NK-92 (cell line): ENCODE measurements at regions not wholly inside any gene's neighbourhood (a gene's known extent, or its start where the extent isn't known, plus 50 kb on each side); places are given as distances from the start of the nearest gene placed in this dataset.
"Not testable (repeated sequence)": the region's sequence is repeated elsewhere in the genome, so short reads cannot be mapped to it uniquely, and the experiment has no call there.

ENCODE experiments used
- DNase-seq: peaks from one replicate; lab custom pipeline; 2025; ENCODE audit not compliant: unreplicated experiment; lab: John Stamatoyannopoulos, UW

GRCh38 chr5:15338546-15338945 lies 161.4 kb upstream of the FBXL7 start:
- no peak for DNase-seq

GRCh38 chr5:15334551-15335266 lies 165.3 kb upstream of the FBXL7 start:
- DNase-seq = no peak

- no peak for DNase-seq
Observed at GRCh38 chr5:15333091-15333490, 166.9 kb upstream of the FBXL7 start.

DNA sequence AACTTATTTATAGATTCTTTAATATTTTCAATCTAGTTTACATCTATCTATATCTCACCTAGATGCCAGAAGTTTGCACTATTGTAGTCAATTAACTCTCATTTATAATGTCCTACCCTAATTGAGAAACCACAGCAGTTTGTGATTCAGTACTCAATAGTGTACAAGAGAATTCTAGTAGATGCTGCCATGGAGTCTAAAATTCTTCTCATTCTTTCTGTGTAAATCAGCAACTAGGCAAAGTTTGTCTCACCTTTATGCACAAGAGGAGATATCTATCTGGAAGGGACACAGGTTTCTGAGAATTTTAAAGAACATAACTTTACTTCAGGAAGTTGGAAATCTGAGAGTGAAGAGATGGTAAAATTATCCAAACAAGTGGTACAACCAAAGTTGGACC lies 173.0 kb upstream of the FBXL7 start:
- DNase-seq = no peak

DNA sequence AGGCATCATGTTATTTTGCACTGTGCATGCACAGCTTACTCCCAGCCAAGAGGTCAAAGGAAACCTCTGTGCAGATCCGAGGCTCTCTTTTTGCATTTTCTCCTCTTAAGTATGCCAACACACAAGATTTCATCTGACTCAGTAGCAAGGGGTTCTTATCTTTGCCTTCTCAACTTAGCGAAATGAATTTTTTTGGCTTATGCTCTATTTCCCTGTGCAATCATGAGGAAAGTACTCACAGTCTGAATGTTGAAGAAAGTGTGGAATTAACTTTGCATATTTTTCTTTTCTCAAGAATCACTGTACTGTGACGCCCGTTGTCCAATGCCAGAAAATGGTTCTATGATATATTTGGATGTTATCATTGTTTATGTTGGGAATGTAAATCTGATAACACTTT lies 173.5 kb upstream of the FBXL7 start:
- DNase-seq = no peak

GRCh38 chr5:15322421-15322820 lies 177.6 kb upstream of the FBXL7 start:
- no peak for DNase-seq

GRCh38 chr5:15321776-15322175 lies 178.2 kb upstream of the FBXL7 start:
- no peak for DNase-seq

- no peak for DNase-seq
Observed at GRCh38 chr5:15320871-15321270, 179.1 kb upstream of the FBXL7 start.

GRCh38 chr5:15304914-15305834 lies 194.8 kb upstream of the FBXL7 start:
- no peak for DNase-seq

- DNase-seq = no peak
Observed at GRCh38 chr5:15304066-15304731, 195.8 kb upstream of the FBXL7 start.

- DNase-seq = no peak
Observed at GRCh38 chr5:15300141-15300540, 199.8 kb upstream of the FBXL7 start.

- no peak for DNase-seq
Observed at GRCh38 chr5:15290953-15291352, 209.0 kb upstream of the FBXL7 start.

DNA sequence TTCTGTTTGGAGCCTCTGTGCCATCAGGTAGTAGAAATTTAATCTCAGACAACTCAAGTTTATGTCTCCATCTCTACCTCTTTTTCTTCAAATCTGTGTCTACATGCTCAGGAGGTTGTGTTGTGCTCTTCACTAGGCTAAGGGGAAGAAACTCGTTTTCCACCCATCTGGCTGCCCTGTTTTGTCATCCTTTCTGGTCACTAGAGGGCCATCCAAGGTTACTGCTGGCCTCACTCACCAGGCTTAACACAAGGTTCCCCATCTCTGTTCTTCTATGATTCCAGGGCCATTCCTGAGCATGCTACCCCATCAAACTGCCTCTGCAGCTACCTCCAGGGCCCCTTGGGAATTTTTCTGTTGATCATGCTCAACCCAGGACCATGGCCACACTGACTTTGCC lies 213.3 kb upstream of the FBXL7 start:
- DNase-seq = no peak

- DNase-seq = no peak
Observed at GRCh38 chr5:15285901-15286583, 213.9 kb upstream of the FBXL7 start.

DNA sequence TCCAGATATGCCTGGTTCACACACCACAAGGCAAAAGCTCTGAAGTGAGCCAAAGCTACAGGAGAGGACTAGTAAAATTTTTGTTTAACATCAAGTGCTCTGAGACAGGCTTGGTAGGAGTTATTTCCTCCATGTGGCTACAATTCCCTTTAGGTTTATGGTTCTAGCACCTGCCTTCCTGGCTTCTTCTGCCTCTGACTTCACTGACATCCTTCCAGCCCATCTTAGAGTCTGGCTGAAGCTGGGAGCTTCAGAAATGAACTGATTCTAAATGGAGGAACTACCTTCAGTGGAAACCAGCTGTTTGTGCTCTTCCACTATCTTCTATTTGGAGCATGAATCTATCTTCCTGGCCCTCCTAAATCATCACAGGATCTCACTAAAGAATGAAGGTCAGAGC lies 215.3 kb upstream of the FBXL7 start:
- DNase-seq = no peak

DNA sequence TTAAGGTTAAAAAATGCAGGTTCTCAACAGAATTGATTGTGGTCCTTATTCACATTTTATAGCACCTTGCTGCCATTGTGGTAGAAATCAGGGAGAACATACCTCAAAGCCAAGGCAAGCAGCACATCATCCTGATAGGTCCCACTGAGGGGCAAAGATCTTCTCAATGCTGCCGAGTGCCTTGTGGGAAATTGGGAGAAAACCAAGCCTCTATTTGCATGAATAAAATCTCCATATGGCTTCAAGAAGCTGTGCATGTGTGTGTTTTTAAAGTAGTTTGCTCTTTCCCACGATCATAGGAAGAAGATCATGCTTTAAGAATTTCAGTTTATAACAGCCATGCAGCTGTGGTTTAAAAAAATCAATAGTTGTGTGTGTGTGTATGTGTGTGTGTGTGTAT lies 216.9 kb upstream of the FBXL7 start:
- no peak for DNase-seq

GRCh38 chr5:15282611-15283010 lies 217.4 kb upstream of the FBXL7 start:
- no peak for DNase-seq

- not testable (repeated sequence) for DNase-seq
Observed at GRCh38 chr5:15271596-15271995, 228.4 kb upstream of the FBXL7 start.

DNA sequence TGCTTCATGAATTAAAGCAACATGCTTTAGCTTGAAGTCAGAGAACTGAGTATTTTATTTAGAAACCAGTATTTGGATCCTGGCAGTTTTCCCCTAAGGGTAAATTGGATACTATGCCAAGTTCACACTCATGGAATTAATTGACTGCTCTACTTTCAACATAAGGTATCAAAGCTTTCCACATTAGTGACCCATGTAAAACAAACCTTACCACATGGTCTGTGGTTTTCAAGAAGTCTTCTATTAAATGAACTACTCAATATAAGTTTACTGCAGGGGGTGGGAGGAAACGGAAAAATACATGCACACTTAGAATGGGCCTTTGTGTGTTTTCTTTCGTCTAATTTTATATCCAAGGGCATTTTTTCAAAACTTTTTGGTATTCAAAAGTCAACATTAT lies 232.0 kb upstream of the FBXL7 start:
- DNase-seq = no peak

- DNase-seq = no peak
Observed at GRCh38 chr5:15266841-15267240, 233.1 kb upstream of the FBXL7 start.

DNA sequence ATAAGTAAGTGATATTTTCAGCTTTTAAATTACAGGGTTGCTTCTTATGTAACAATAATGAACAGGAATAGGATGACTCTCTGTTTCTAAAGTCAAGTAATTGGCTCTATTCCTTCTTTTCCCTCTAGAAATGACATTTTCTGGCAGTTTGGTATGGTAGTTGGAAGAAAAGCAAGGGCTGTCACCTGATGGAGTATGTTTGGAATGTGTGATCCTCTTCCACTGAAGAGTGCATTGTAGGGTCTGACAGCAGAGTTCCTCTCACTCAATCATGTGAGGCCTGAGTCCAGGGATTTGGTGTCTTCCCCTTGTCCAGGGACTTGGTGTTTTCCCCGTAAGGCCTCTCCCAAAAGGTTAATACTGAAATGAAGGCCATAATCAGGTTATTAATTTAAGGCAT lies 233.8 kb upstream of the FBXL7 start:
- DNase-seq = no peak
